Transverse colon (tissue), 4 donors: ENCODE measurements at regions not wholly inside any gene's neighbourhood (a gene's known extent, or its start where the extent isn't known, plus 50 kb on each side); places are given as distances from the start of the nearest gene placed in this dataset.

ENCODE experiments used
- DNase-seq: peaks from one replicate; pipeline ENCODE4 v3.0.0-alpha.2; 2019
- H3K27ac ChIP-seq, 4 donors: fragments of 200-600 bp; sonication (generic); 2 replicates each; pipeline ENCODE4 v1.5.1; 2016 to 2018; ENCODE audit warnings: inconsistent platforms in 4 of 4
- H3K27me3 ChIP-seq: fragments of 200-600 bp; sonication (generic); 2 replicates; pipeline ENCODE4 v1.5.1; 2017; ENCODE audit warnings: inconsistent platforms
- H3K36me3 ChIP-seq, 4 donors: fragments of 200-600 bp; sonication (generic); 2 replicates each; pipeline ENCODE4 v1.5.1; 2017 to 2019; ENCODE audit warnings: inconsistent platforms in 4 of 4
- H3K4me1 ChIP-seq, 4 donors: fragments of 200-600 bp; sonication (generic); 2 replicates each; pipeline ENCODE4 v1.5.1; 2017 to 2020; ENCODE audit warnings: inconsistent platforms in 4 of 4
- H3K4me3 ChIP-seq, 4 donors: fragments of 200-600 bp; sonication (generic); 1 replicate in 1 of 4; 2 replicates in 3 of 4; pipeline versions ENCODE4 v1.5.1 to v1.6.1; 2017 to 2019; ENCODE audit warnings: inconsistent platforms in 4 of 4
- H3K9me3 ChIP-seq, 2 donors: fragments of 200-600 bp; sonication (generic); 2 replicates each; pipeline ENCODE4 v1.5.1; 2017 to 2019; ENCODE audit warnings: inconsistent platforms in 2 of 2
- EP300 ChIP-seq: sonication (generic); formaldehyde crosslinking; IDR thresholded peaks from one replicate; pipeline ENCODE4 v1.6.1; 2017; ENCODE audit warnings: antibody characterized with exemption, low read depth
- POLR2A ChIP-seq: fragments of 450-650 bp; IDR thresholded peaks from one replicate; pipeline ENCODE4 v1.6.1; 2016; ENCODE audit warnings: antibody characterized with exemption, mild to moderate bottlenecking, moderate library complexity
- POLR2AphosphoS5 ChIP-seq, 3 donors: sonication (generic); formaldehyde crosslinking; IDR thresholded peaks; one replicate each; pipeline ENCODE4 v1.6.1; 2016; ENCODE audit warnings: antibody characterized with exemption in 3 of 3
- WGBS, 2 donors: methylation state at CpG; one replicate each; pipeline ENCODE4 v1.1.5; 2018; ENCODE audit warnings: low coverage in 1 of 2; 5-methylcytosine and 5-hydroxymethylcytosine counted together
- in situ Hi-C, 4 donors: fragments of 200-750 bp; cut with MboI; loops; one replicate each; pipeline versions ENCODE4 v1.15.0 to v1.15.1; 2017; ENCODE audit warnings: low sequenced_read_pairs in 3 of 4, low pct_ligation_motif_present in 1 of 4, low pct_unique_long_range_greater_than_20kb in 1 of 4
- intact Hi-C: fragments of 100-400 bp; cut with DNase I; formaldehyde crosslinking; loops from one replicate; pipeline ENCODE4 v1.15.1; 2023; ENCODE audit warnings: low total_unique reads
- TF ChIP-seq, protein P1 (sequence below), 5 experiments: fragments of 200-600 bp in 3 of 5; fragments of 450-650 bp in 2 of 5; sonication (generic) in 3 of 5; IDR thresholded peaks; 1 replicate in 2 of 5; 2 replicates in 3 of 5; pipeline ENCODE4 v1.5.1; 2016 to 2017; ENCODE audit warnings: antibody characterized with exemption in 5 of 5, inconsistent platforms in 3 of 5, mild to moderate bottlenecking in 2 of 5, moderate library complexity in 1 of 5

DNA sequence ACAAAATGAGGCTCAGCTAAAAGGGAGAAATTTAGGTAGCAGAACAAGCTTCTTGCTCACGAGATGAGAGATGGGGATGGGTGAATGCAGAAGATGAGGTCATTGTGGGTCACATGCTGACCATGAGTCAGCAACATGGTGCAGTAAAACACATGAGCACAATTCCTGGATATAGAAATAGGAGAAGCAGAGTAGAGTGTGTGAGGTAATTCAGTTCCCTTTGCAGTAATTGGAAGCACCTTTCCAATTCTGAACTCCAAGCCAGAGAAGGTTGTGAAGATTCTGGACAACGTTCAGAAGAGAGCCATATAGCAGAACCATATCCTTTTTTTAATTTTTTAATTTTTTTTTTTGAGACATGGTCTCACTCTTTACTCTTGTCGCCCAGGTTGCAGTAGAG lies 62.0 kb upstream of the LMNTD1 start:
- no peaks in the 10 kb centered on the region for H3K27me3 ChIP-seq
- H3K4me1 ChIP-seq = no peaks in the 10 kb centered on the region
- H3K9me3 ChIP-seq = no peaks in the 10 kb centered on the region
- in situ Hi-C loops (no loop called here), intact Hi-C loops (no loop called here)
- no peak overlapping the region for H3K4me3 ChIP-seq
- H3K36me3 ChIP-seq = no peaks in the 10 kb centered on the region
- TF ChIP-seq POLR2A (no peak), POLR2AphosphoS5 (IDR thresholded peaks at IDR 0.05) (no peak), EP300 (no peak)
- TF ChIP-seq, protein P1, sequence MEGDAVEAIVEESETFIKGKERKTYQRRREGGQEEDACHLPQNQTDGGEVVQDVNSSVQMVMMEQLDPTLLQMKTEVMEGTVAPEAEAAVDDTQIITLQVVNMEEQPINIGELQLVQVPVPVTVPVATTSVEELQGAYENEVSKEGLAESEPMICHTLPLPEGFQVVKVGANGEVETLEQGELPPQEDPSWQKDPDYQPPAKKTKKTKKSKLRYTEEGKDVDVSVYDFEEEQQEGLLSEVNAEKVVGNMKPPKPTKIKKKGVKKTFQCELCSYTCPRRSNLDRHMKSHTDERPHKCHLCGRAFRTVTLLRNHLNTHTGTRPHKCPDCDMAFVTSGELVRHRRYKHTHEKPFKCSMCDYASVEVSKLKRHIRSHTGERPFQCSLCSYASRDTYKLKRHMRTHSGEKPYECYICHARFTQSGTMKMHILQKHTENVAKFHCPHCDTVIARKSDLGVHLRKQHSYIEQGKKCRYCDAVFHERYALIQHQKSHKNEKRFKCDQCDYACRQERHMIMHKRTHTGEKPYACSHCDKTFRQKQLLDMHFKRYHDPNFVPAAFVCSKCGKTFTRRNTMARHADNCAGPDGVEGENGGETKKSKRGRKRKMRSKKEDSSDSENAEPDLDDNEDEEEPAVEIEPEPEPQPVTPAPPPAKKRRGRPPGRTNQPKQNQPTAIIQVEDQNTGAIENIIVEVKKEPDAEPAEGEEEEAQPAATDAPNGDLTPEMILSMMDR (IDR thresholded peaks at IDR 0.05) = no peak
- H3K27ac ChIP-seq = no peak overlapping the region
- no peak for DNase-seq
- 35 to 56% methylated on average over 2 to 3 of the region's 3 CpGs for WGBS, 2 donors

DNA sequence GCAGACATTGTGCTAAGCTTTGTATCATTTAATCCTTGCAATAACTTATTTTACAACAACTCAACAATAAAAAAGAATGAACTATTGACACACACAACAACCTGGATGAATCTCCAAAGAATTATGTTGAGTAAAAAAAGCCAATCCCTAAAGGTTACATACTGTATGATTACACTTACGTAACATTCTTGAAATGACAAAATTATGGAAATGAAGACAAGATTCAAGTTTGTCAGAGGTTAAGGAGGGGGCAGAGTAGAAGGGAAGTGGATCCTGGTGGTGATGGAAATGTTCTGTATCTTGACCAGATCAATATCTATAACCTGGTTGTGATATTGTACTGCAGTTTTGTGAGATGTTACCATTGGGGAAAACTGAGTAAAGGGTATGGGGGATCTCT lies 63.2 kb upstream of the LMNTD1 start:
- no peaks in the 10 kb centered on the region for H3K9me3 ChIP-seq
- H3K4me3 ChIP-seq = no peak overlapping the region
- DNase-seq = no peak
- no peaks in the 10 kb centered on the region for H3K36me3 ChIP-seq
- intact Hi-C loops (no loop called here), in situ Hi-C loops (no loop called here)
- 78% methylated on average over 1 of the region's 1 CpG for WGBS, 2 donors
- H3K4me1 ChIP-seq = no peaks in the 10 kb centered on the region
- no peak overlapping the region for H3K27ac ChIP-seq
- H3K27me3 ChIP-seq = no peaks in the 10 kb centered on the region
- TF ChIP-seq EP300 = no peak
- no peak for TF ChIP-seq POLR2AphosphoS5 (IDR thresholded peaks at IDR 0.05)
- TF ChIP-seq POLR2A = no peak
- TF ChIP-seq, protein P1 (IDR thresholded peaks at IDR 0.05) = no peak

DNA sequence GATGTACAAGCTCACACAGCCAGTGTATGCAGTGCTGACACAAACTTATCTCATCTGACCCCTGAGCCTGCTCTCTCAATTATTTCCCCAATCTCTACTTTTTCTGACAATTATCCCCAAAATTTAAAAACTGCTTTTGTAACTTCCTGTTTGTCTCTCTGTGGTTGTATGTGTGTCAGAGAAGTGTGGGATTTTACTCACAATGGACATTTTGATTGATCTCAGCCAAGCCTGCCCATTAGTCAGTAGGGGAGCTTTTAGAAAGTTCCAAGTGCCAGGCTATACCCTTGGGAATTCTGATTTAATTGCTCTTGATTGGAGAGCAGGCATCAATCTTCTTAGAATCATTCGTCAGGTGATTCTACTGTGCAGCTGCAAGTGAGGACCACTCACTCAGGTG lies 64.9 kb upstream of the LMNTD1 start:
- DNase-seq = no peak
- H3K4me1 ChIP-seq = no peaks in the 10 kb centered on the region
- no peaks in the 10 kb centered on the region for H3K27me3 ChIP-seq
- no peaks in the 10 kb centered on the region for H3K36me3 ChIP-seq
- no peak overlapping the region for H3K4me3 ChIP-seq
- TF ChIP-seq POLR2AphosphoS5 (IDR thresholded peaks at IDR 0.05) (no peak), POLR2A (no peak), EP300 (no peak)
- TF ChIP-seq, protein P1 (IDR thresholded peaks at IDR 0.05) = no peak
- 81% methylated on average over 1 of the region's 1 CpG; no CpG with 5 or more reads in 1 of the 2 donors for WGBS, 2 donors
- in situ Hi-C loops (no loop called here), intact Hi-C loops (no loop called here)
- no peak overlapping the region for H3K27ac ChIP-seq
- H3K9me3 ChIP-seq = no peaks in the 10 kb centered on the region

DNA sequence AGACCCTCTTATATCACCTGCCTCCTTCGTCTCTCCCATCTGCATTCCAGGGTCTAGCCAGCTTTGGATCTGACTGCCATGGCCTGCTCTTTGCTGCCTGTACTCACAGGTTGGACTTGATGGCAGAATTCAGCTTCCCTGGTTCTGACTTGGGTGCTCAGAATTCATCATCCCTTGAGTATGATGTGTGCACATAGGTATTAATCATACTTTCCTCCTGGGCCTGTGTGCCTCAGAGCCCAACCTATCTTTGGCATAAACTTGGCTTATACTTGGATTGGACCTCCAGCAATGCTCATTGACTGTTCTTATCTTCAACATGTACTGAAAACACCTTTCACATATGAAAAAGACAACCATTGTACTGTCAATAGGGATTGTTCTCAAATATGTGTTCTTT lies 70.7 kb upstream of the LMNTD1 start:
- Histone ChIP-seq H3K4me1 (no peaks in the 10 kb centered on the region), H3K27ac (no peak overlapping the region), H3K27me3 (no peaks in the 10 kb centered on the region), H3K4me3 (no peak overlapping the region), H3K36me3 (no peaks in the 10 kb centered on the region), H3K9me3 (no peaks in the 10 kb centered on the region)
- in situ Hi-C loops (no loop called here), intact Hi-C loops (no loop called here)
- DNase-seq = no peak
- WGBS, 2 donors = 95% methylated on average over 1 of the region's 1 CpG; no CpG with 5 or more reads in 1 of the 2 donors
- no peak for TF ChIP-seq EP300
- no peak for TF ChIP-seq POLR2A
- TF ChIP-seq, protein P1 (IDR thresholded peaks at IDR 0.05) = no peak
- TF ChIP-seq POLR2AphosphoS5 (IDR thresholded peaks at IDR 0.05) = no peak
